HG02623 (cell line): ENCODE measurements at regions not wholly inside any gene's neighbourhood (a gene's known extent, or its start where the extent isn't known, plus 50 kb on each side); places are given as distances from the start of the nearest gene placed in this dataset.

Experiments
- ATAC-seq: cut with Tn5 transposase; IDR thresholded peaks from one replicate; pipeline ENCODE4 v1.9.1; 2021; ENCODE audit warnings: moderate library complexity; ENCODE audit not compliant: unreplicated experiment

- ATAC-seq, result no peak
Observed at GRCh38 chrX:68897118-68897945, 68.5 kb downstream of the EFNB1 start.

DNA sequence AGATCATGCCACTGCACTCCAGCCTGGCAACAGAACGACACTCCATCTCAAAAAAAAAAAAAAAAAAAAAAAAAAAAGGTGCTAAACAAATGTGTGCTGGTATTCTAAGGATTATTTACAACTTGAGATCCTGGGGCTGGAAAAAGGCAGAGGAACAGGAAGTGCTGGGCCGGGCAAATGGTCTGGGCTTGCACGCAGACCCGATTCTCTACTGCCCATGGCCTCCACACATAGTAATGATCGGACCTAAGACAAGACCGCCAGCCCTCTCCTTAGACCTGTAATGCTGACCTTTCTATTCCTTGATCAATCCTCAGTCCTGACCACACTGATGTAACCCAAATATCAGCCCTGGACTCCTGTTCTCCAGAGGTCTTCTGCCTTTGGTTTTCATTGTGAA is 67.8 kb downstream of the EFNB1 start:
- no peak for ATAC-seq

DNA sequence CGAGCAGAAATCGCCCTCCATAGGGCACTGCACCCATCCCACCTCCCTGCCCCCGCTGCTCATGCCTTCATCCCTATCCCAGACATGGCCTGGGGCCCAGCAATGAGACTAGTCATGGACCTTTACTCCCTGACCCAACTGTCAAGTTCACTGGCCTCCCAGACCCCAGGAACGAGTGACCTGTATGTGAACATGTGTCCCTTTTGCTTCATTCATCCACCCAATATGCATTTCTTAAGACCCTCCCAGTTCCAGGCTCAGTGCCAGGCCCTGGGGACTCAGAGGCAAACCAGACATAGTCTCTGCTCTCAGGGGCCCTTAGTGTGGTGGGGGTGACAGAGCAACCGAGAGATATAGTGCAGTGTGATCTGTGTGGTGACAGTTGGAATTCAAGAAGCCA is 67.0 kb downstream of the EFNB1 start:
- no peak for ATAC-seq

- ATAC-seq, result no peak
Observed at GRCh38 chrX:68895341-68895755, 66.5 kb downstream of the EFNB1 start.

DNA sequence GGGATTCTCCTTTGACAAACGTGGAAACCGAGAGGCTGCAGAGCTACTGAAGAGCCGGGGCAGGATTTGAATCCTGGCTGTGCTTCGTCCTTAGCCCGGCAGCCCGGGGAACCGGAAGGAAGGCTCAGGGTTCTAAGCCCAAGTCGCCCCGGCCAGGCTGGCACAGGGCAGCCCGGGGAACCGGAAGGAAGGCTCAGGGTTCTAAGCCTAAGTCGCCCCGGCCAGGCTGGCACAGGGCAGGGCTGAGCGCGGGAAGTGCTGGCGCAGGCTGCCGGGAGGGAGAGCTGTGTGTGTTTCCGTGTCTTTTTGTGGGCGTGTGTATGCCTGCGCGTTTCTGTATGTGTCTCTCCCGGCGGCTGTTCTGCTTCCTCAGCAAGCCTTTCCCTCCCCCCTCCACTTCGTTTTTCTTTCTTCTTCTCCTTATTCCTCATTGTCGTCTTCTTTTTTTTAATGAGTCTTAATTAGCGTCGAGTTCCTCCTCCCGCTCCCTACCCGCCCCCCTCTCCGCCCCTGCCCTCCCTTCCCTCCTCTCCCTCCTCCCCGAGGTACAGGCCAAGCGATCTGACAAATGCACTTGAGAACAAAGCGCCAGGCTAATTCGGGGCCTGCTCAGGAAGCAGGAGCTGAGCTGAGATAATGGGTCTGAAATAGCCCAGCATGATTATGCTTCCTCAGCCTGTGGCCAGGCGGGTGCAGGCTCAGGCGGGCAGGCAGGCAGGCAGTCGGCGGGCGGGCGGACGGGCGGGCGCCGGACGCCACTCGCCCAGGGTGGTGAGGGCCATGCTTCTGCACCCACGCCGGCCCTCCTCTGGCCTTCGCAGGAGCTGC is 65.9 kb downstream of the EFNB1 start:
- ATAC-seq, result no peak

- no peak for ATAC-seq
Observed at GRCh38 chrX:68894142-68894512, 65.3 kb downstream of the EFNB1 start.

DNA sequence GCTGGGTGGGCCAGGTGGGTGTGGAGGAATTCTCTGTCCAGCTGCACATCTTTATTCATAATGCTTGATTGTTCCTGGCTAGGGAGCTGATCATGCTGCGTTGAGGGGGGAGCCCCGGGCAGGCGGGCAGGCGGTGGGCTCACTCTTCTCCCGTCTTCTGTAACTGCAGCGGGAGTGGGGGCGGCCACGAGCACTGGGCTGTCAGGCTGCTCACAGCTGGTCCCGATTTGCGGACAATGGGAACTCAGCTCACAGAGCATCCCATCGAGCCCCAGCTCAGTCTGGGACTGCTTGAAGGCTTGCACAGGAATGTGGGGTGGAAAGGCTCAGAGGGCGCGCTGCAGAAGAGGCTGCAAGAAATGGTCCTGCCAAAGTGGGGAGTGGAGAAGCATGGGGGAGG is 63.8 kb downstream of the EFNB1 start:
- ATAC-seq, result no peak

DNA sequence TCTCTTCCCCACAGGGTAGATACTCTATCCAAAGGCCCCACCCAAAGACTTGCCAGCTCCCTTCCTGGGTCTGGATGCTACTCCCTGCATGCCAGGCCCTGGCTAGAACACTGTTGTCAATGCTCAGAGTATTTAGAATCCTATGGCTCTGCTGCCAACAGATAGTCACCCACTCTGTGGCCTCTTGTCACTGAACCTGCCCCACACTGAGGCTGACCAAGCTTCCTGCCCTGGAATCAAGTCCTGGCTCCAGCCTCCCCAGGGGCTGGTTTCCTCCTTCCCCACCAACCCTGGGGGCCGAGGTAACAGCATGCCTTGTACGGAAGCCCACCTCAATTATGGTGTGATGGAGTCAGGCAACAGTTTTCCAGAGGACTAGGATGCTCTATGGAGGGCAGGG is 63.3 kb downstream of the EFNB1 start:
- ATAC-seq, result no peak
